B cell (primary cell): ENCODE measurements at regions not wholly inside any gene's neighbourhood (a gene's known extent, or its start where the extent isn't known, plus 50 kb on each side); places are given as distances from the start of the nearest gene placed in this dataset.

Source experiments
- CTCF ChIP-seq: fragments of 200-600 bp; IDR thresholded peaks from one replicate; pipeline ENCODE4 v1.8.0; 2022; ENCODE audit warnings: antibody characterized with exemption, mild to moderate bottlenecking
- EZH2 ChIP-seq: IDR thresholded peaks from 2 replicates; pipeline ENCODE4 v1.6.1; 2012; ENCODE audit warnings: borderline replicate concordance, low read depth, mild to moderate bottlenecking, moderate library complexity, low read length; ENCODE audit not compliant: insufficient read depth, poor library complexity, severe bottlenecking

- TF ChIP-seq CTCF (no peak), EZH2 (no peak)
Measured at GRCh38 chr7:45294559-45294958, 137.0 kb downstream of the RAMP3 start.
